Stomach (tissue), 8 donors: ENCODE measurements at regions not wholly inside any gene's neighbourhood (a gene's known extent, or its start where the extent isn't known, plus 50 kb on each side); places are given as distances from the start of the nearest gene placed in this dataset.

Experiments used
- DNase-seq, 2 donors: peaks; one replicate each; pipeline versions ENCODE4 v3.0.0 to v3.0.0-alpha.2; 2013 to 2019
- H3K27ac ChIP-seq, 5 donors: fragments of 200-600 bp in 4 of 5; sonication (generic) in 4 of 5; one replicate each; pipeline ENCODE4 v1.5.1; 2013 to 2019; ENCODE audit warnings: mild to moderate bottlenecking in 1 of 5, moderate library complexity in 1 of 5
- H3K27me3 ChIP-seq, 3 donors: fragments of 200-600 bp; sonication (generic); one replicate each; pipeline ENCODE4 v1.5.1; 2017 to 2019; ENCODE audit warnings: mixed run types in 1 of 3
- H3K36me3 ChIP-seq, 4 donors: fragments of 200-600 bp; sonication (generic); 1 replicate in 3 of 4; 2 replicates in 1 of 4; pipeline ENCODE4 v1.5.1; 2016 to 2019
- H3K4me1 ChIP-seq, 4 donors: fragments of 200-600 bp; sonication (generic); one replicate each; pipeline ENCODE4 v1.5.1; 2016 to 2019
- H3K4me3 ChIP-seq, 4 donors: fragments of 200-600 bp; sonication (generic) in 3 of 4; one replicate each; pipeline ENCODE4 v1.5.1; 2016 to 2019; ENCODE audit warnings: mild to moderate bottlenecking in 1 of 4
- H3K9me3 ChIP-seq, 4 donors: fragments of 200-600 bp; sonication (generic); one replicate each; pipeline ENCODE4 v1.5.1; 2016 to 2019
- CTCF ChIP-seq, 7 experiments: fragments of 450-650 bp in 4 of 7; fragments of 200-600 bp in 3 of 7; sonication (generic) in 3 of 7; IDR thresholded peaks; one replicate each; pipeline ENCODE4 v1.5.1; 2016 to 2019; ENCODE audit warnings: antibody characterized with exemption in 7 of 7, control low read depth in 2 of 7, mild to moderate bottlenecking in 1 of 7
- EP300 ChIP-seq: sonication (generic); formaldehyde crosslinking; IDR thresholded peaks from one replicate; pipeline ENCODE4 v1.6.1; 2017; ENCODE audit warnings: antibody characterized with exemption
- POLR2A ChIP-seq, 4 donors: fragments of 450-650 bp; IDR thresholded peaks; one replicate each; pipeline ENCODE4 v1.6.1; 2016; ENCODE audit warnings: antibody characterized with exemption in 4 of 4, control low read depth in 2 of 4, mild to moderate bottlenecking in 1 of 4, moderate library complexity in 1 of 4
- POLR2AphosphoS5 ChIP-seq, 3 donors: sonication (generic); formaldehyde crosslinking; IDR thresholded peaks; one replicate each; pipeline ENCODE4 v1.6.1; 2016; ENCODE audit warnings: antibody characterized with exemption in 3 of 3
- WGBS, 5 donors: extraction: QIAGEN DNeasy Blood & Tissue Kit in 3 of 5; methylation state at CpG; one replicate each; pipeline versions ENCODE4 v1.1.5 to v1.1.7; 2013 to 2018; 5-methylcytosine and 5-hydroxymethylcytosine counted together
- intact Hi-C: fragments of 100-400 bp; cut with DNase I; formaldehyde crosslinking; loops from one replicate; pipeline ENCODE4 v1.15.1; 2023; ENCODE audit warnings: low total_unique reads
- donor health status: healthy with polysubstance abuse.
- donor health status: Bipolar disorder and iron deficiency.
- donor health status: healthy.

DNA sequence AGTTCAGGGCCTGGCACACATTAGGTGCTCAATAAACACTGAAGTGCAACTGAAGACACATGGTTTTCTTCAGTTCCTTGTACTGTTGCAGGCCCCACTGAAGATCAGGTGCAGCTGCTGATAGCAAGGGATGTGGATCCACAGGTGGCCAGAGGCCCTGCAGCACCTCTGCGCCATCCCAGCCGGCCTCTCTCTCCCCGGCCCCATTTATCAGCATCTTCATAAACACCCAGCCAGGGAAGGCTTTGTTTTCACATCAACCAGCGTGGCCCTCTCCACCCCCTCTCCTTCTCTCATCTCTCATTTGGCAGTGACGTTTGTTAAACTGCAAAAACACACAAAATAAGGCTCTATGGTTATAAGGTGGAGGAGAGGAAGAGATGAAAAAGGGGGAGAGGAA lies 528.8 kb downstream of the BUD13 start:
- intact Hi-C loops: no loop called here
- TF ChIP-seq CTCF (IDR thresholded peaks at IDR 0.05) (no peak), EP300 (no peak), POLR2A (IDR thresholded peaks at IDR 0.05) (no peak), POLR2AphosphoS5 (IDR thresholded peaks at IDR 0.05) (no peak)
- Histone ChIP-seq H3K27ac (no peak overlapping the region), H3K36me3 (no peaks in the 10 kb centered on the region), H3K4me3 (no peak overlapping the region), H3K9me3 (no peaks in the 10 kb centered on the region), H3K4me1 (peaks cover 0 to 5% (median 0%) of the 10 kb centered on the region in 4 donors), H3K27me3 (peaks cover 0 to 6% (median 0%) of the 10 kb centered on the region in 3 donors)
- WGBS, 5 donors: 31 to 69% (median 45%) methylated on average over 5 of the region's 5 CpGs
- no peak for DNase-seq

GRCh38 chr11:116242006-116242405 lies 530.8 kb downstream of the BUD13 start:
- Histone ChIP-seq H3K36me3 (no peaks in the 10 kb centered on the region), H3K27ac (no peak overlapping the region), H3K4me1 (peaks cover 0 to 5% (median 0%) of the 10 kb centered on the region in 4 donors), H3K9me3 (no peaks in the 10 kb centered on the region), H3K4me3 (no peak overlapping the region), H3K27me3 (peaks cover 0 to 6% (median 0%) of the 10 kb centered on the region in 3 donors)
- TF ChIP-seq POLR2A (IDR thresholded peaks at IDR 0.05) (no peak), EP300 (no peak)
- intact Hi-C loops: no loop called here
- DNase-seq: no peak
- 75 to 91% (median 86%) methylated on average over 4 of the region's 4 CpGs for WGBS, 5 donors

DNA sequence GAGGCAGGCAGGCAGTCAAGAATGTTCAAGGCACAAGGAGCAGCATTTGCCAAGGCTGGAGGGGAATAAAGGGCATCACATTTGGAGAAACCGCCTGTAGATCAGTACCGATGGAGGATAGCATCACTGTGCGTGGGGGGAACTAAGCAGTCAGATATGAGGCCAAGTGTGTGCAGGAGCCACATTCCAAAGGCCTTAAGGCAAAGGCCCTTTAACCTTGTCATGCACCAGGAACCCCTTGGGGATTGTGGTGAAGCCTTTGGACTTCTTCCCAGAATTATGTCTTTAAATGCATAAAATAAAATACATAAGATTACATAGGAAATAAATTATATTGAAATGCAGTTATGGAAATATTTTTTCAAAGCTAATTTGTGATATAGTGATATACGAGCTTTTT lies 532.1 kb downstream of the BUD13 start:
- Histone ChIP-seq H3K4me1 (peaks cover 0 to 5% (median 0%) of the 10 kb centered on the region in 4 donors), H3K9me3 (no peaks in the 10 kb centered on the region), H3K27ac (no peak overlapping the region), H3K36me3 (no peaks in the 10 kb centered on the region), H3K27me3 (no peaks in the 10 kb centered on the region), H3K4me3 (no peak overlapping the region)
- intact Hi-C loops: no loop called here
- TF ChIP-seq CTCF (IDR thresholded peaks at IDR 0.05) (no peak), POLR2AphosphoS5 (IDR thresholded peaks at IDR 0.05) (no peak), EP300 (no peak), POLR2A (IDR thresholded peaks at IDR 0.05) (no peak)
- 65 to 76% (median 69%) methylated on average over 4 of the region's 4 CpGs for WGBS, 5 donors
- DNase-seq: peak in 1 of 2 donors; percentile 72

DNA sequence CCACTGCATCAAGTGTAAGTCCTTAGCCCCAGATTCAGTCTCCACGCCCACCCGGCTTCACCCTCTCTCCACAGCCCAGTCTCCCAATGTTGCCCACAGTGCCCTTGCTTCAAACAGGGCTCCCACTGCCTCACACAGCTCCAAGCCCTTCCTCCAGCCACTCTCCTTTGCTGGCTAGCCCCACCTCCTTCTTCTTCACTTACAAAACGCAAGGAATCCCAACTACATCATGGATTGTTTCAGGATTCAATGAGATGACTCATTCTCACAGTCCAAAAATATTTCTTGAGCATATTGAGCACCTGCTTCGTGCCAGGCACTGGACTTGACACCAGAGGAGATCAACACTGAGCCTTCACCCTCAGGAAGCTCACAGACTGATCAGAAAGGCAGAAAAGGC lies 533.5 kb downstream of the BUD13 start:
- intact Hi-C loops: no loop called here
- Histone ChIP-seq H3K4me3 (no peak overlapping the region), H3K36me3 (no peaks in the 10 kb centered on the region), H3K27me3 (no peaks in the 10 kb centered on the region), H3K27ac (no peak overlapping the region), H3K4me1 (no peaks in the 10 kb centered on the region), H3K9me3 (no peaks in the 10 kb centered on the region)
- 70 to 81% (median 77%) methylated on average over 4 of the region's 4 CpGs for WGBS, 5 donors
- no peak for DNase-seq
- no peak for TF ChIP-seq EP300
- TF ChIP-seq POLR2AphosphoS5 (IDR thresholded peaks at IDR 0.05): no peak
- TF ChIP-seq POLR2A (IDR thresholded peaks at IDR 0.05): no peak
- TF ChIP-seq CTCF (IDR thresholded peaks at IDR 0.05): no peak

DNA sequence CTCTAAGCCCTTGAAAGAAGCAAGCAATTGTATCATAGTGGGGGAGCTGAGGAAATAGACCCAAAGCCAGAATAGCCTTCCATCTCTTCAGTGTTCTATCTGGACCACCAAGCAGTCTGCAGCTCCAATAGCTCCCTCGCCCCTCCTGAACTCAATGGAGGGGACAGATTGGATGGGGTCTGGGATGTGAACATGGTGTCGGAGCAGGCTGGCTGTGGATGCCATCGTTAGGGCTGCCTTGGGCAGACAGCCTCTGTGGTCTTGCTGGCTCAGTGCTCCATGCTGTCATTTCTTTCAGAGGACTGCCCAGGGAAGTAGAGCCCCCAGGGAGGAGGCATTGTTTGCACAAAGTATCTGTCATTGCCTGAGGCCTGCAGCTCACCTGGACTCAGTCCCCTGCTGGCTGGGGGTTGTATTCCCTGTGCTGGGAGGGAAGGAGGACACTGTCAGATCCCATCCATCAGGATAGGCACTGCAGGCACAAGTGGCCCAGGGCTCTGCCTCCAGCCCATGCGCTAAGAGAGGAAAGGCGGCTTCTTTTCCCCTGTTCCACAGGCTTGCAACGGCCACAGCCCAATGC lies 537.7 kb downstream of the BUD13 start:
- WGBS, 5 donors: 66 to 73% (median 69%) methylated on average over 6 of the region's 6 CpGs
- Histone ChIP-seq H3K27me3 (peaks cover 0 to 10% (median 0%) of the 10 kb centered on the region in 3 donors), H3K4me1 (no peaks in the 10 kb centered on the region), H3K4me3 (no peak overlapping the region), H3K9me3 (no peaks in the 10 kb centered on the region), H3K27ac (no peak overlapping the region), H3K36me3 (no peaks in the 10 kb centered on the region)
- no peak for DNase-seq
- TF ChIP-seq CTCF (IDR thresholded peaks at IDR 0.05) (no peak), POLR2AphosphoS5 (IDR thresholded peaks at IDR 0.05) (no peak), POLR2A (IDR thresholded peaks at IDR 0.05) (no peak), EP300 (no peak)
- intact Hi-C loops: no loop called here
